CD4-positive, alpha-beta T cell treated with Interleukin-1 beta for 1 hour (primary cell): ENCODE measurements at regions not wholly inside any gene's neighbourhood (a gene's known extent, or its start where the extent isn't known, plus 50 kb on each side); places are given as distances from the start of the nearest gene placed in this dataset.
"Not testable (repeated sequence)": the region's sequence is repeated elsewhere in the genome, so short reads cannot be mapped to it uniquely, and the experiment has no call there.

Source experiments
- DNase-seq, 2 donors: peaks; one replicate each; pipeline ENCODE4 v3.0.0-alpha.2; 2020 to 2022

DNA sequence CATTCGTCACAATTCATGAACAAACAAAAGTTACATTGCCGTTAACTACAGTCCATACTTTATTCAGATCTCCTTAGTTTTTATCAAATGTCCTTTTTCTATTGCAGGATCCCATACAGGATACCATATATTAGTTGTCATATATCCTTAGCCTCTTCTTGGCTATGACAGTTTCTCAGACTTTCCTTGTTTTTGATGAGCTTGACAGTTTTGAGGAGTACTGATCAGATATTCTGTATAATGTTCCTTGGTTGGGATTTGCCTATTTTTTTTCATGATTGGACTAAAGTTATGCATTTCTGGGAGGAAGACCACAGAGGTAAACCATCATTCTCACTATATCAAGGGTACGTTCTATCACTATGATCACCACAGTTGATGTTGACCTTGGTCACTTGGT, 1627.4 kb upstream of the C9orf72 start:
- no peak for DNase-seq

DNA sequence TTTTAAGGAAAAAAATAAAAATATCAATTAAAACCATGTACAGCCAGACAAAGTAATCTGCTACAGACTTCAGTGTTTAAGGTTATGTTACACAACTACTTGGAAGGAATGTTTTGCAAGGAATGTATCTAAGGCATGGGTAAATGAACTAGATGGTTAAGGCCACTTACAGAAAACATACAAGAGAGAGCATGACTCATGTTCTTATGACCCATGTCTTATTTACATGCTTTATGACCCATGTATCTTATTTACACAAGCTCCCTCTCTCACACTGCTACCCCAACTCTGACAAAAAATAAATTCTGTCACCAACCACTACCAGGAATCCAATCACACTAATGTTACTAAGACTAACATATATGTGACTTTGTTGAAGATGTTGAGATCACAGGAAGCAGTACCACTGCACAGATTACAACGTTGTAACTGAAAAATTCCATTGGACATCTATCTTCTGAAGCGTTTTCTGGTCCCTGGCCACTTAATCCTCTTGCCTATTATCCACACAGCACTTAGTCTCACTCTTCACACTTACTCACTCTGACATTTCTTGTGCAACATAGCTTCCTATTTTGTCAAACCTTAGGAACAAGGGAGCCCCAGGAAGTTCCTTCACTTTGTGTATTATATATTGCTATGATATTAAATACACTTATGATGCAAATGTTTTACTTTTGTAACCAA, 1630.1 kb upstream of the C9orf72 start:
- no peak for DNase-seq

DNA sequence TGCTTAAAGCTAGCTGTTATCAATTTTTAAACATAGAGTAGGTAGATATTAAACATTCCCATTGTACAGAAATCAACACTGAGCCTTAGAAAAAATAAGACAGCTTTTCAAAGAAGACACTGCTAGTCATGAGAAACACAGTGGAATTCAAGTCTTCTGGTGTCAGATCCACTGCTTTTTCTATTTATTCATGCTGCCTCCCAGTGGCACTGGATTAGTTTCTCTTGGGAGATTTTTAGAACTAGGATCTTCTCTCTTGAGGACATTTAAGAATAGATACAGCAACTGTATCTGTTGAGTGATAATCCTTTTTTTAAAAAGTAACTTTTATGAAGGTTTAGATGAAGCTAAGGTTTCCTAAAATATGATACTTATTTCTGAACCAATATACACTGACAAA, 1635.4 kb upstream of the C9orf72 start:
- DNase-seq = no peak

DNA sequence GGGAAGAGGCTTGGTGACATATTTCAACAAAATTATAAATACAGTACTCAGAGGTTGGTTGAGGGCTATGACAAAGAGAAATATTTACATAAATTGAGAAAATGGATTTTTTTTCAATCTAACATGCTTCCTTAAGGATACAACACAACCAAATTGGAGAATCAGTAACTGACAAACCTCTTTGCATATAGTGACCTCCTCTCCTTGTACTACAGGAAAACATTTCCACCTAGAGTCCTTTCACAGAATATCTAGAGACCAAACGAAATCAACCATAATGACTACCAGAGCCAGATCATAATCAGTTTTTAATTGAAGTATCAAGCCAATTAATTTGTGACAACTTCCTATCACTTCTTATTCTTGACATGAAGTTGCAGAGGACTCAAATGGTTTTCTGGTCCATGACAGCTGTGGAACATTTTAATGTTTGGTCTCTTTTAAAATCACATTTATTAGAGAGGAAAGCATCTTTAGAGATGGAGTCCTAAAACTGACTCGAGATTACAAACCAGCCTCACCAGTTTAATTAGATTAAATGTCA, 1636.5 kb upstream of the C9orf72 start:
- DNase-seq = no peak

DNA sequence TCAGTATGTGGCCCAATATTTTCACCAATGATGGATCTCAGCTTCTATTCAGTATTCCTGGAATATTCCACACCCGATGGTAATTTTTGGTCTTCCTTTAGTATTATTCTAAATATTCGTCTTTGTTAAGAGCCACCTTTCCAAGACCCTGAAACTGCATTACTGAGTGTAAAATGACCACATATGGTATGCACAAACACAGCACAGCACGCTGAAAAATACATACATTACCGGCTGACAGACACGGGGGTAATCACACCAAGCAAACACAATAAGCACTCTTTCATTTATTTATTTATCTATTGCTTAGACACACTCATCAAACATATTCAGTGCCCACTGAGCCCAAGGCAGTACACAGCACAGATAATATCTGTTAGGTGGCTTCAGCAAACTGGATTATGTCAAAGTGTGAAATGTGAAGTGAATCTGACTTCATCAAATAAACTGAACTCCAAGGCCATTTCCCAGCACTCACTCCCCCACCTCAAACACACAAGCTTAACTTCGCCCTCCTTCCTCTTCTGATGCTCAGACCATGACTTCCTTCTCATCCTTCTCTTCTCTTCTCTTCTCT, 1637.8 kb upstream of the C9orf72 start:
- DNase-seq = no peak

DNA sequence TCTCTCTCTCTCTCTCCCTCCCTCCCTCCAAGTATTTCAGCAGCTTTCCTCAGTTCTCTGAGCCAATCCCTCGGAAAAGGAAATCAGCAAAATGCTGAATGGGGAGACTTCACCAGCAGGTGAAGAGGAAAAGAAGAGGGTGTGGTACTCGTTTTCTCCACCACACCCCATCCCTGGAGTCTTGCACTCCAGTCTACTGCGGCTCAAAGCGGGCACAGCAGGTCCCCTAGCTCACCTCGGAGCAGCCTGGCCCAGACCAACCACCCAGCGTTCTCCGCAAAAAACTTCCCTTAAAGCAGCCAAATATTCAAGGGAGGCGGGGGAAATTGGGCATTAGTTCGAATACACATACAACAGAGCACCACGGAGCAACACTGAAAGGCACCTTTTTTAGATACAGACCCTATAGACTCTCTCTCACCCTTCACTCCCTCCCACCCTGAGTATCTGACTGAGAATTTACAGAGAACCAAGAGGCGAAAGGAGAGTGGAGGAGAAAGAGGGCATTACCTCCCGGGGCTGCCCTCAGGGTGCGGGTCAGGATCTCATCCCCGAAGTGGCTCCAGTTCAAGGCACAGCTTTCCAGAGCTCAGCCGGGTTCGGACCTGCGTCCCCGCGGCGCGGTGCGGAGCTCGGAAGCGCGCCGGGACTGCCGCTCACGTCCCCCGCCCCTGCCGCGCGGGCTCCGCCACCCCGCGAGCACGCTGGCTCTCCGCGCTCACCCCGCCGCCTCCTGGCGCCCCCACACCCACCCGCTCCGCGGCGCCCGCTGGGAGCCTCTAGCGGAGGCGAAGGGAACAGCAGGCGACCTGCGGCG, 1638.5 kb upstream of the C9orf72 start:
- peak; percentile 12 to 17 for DNase-seq

DNA sequence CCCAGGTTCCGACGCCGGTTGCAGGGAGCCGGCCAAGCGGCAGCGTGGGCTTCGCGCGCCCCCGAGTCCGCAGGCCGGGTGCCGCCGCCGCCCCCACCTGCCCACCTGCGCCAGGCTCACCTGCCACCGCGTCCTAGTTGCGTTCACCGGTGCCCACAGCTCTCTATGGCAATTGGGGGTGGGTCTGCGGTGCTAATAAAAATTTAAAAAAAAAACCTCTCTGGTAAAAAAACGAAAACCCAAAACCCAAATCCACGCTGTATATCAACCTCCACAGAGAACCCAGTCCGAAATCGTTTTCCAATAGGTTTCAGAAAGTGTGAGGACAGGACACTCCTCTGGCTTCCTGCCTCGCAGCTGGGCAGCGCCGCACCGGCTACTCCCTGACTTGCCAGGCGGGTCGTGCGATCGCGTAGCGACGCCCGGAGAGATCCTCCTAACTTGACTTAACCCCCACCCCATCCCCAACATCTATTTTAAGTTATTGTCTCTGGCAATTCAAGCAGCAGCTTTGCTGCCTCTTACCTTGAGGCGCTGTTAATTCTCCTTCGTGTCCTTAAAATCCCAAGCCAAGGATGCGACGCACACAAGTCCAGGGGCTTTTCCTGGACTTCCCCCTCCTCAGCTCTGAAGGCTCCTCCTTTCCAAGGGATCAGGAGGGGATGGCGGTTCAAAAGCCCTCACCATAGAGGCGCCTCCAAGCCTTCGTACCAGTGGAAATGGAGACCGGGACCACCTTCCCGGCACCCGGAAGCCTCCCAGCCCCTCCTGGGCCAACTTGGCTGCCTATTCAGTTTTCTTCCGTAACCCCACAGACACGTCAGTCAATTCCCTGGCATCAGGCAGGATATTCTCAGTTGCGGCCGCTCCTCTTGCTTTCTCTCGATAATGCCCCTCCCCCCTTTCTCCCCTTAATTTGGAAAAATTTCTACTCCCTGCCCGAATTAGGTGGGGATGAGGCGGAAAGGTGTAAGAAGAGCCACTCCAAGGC, 1639.4 kb upstream of the C9orf72 start:
- DNase-seq = no peak

DNA sequence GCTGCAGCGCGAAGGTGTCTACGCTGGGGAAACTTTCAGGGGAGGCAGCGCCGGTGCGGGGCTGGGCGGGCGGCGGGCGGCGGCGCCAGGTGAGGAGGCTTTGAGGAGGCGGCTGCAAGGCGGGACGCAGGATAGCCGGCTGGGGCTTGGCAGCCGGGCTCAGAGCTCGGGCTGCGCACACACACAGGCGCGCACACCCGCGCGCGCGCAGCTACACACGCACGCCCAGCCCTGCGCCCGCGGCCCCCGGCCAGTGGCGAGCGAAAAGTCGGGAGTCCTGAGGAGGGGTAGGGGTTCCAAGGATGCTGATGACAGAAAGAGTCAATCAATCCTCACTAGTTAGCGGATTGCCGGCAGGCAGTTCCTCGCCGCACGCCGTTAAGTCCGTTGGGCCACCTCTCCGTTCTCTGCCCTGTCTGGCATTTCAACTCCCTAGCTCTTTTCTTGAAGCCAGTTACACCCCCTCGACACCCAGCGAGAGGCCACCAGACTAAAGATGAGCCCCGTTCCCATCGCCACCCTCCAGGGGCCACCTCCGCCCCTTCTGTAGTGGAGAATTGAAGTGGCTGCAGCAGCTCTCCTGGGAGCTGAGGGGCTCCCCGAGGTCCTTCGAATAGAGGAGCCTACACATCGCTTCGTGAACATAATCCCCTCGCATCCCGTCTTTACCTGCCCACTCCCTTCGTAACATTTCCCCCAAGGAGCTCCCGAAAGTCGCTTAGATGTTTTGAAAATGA, 1640.3 kb upstream of the C9orf72 start, which contains the start of gene LINGO2:
Gene LINGO2 (minus strand): TSS at position 185 of the 737 bp plus-strand sequence.
- DNase-seq = no peak

DNA sequence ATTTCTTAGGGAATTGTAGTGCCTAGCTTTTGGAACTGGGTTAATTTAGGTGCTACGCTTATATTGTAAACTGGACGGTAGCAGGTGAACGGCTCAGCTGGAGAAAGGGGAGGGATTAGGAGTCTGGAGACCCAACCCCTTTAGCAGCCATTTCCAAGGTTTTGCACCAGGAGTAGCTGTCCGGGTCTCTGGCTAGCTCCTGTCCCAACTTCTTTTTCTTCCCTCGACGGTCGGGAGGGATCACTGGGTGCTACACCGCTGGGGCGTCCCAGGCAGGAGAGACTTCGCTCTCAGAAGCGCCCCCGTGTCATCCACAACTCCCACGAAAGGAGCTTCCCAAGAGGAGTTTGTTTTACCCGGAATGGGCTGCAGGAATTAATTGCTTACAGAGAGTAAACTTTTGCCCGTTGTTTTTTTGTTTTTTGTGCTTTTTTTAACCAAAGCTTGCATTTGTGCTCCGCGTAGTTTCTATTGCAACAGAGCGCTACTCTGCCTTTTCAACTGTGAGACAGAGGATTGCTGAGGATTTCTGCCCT, 1640.9 kb upstream of the C9orf72 start:
- no peak for DNase-seq

DNA sequence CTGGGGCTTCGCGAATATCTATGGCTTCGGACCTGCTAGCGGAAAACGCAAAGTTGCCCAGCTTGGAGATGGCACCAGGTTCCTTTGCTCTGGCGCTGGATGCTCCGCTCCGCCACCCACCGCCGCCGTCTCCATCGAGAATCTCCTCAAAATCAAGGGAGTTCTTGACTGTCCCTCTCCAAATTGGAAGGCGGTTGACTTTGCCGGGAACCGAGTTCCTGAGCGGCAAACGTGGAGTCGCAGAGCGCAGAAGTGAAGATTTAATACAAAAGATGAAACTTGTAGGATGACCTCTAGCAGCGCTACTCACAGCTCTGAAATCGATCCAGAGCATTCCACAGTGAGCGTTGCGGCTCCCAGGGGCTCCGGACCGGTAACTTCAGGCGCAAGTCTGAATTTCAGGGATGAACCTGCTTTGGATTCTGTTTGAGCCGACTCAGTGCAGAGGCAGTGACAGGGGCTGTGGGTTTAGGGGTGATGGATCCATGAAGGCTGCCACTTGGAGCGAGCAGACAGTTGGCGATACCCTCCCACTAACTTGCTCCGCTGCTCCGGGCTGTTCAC, 1641.5 kb upstream of the C9orf72 start:
- DNase-seq = no peak

DNA sequence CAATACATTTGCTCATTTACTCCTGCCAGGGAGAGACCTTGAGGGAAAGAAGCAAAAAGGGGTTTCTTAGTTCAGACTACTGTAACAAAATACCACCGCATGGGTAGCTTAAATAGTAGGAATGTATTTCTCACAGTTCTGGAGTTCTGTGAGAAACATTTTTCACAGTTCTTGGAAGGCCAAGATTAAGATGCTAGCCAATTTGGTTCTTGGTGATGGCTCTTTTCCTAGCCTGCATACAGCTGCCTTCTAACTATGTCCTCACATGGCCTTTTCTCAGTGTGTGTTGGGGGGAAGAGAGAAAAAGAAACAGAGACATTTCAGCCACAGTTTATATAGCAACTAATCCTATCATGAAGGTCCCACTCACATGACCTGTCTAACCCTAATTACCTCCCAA, 1644.7 kb upstream of the C9orf72 start:
- no peak for DNase-seq

DNA sequence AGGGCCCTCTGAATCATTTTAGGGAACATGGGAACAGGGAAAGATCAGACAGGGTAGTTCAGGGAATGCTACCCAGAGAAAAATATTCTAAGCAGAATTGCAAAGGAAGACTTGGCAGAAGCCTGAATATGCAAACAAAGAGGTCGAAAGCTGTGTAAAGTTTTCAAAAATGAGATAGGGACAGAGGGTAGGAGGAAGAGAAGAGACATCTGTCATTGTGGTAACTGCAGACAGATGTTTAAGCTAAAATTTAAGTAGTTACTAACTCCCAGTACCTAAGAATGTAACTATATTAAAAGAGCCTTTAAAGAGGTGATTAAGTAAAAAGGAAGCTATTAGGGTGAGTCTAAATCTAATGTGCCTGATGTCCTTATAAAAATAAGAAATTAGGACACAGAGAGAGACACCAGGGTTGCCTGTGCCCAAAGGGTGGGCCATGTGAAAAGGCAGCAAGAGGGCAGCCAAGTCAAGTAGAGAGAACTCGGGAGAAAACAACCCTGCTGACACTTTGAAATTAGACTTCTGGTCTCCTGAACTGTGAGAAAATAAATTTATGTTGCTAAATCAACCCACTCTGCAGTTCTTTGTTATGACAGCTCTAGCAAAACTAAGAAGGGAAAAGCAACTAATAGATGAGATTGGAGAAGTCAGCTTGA, 1647.4 kb upstream of the C9orf72 start:
- DNase-seq = no peak

DNA sequence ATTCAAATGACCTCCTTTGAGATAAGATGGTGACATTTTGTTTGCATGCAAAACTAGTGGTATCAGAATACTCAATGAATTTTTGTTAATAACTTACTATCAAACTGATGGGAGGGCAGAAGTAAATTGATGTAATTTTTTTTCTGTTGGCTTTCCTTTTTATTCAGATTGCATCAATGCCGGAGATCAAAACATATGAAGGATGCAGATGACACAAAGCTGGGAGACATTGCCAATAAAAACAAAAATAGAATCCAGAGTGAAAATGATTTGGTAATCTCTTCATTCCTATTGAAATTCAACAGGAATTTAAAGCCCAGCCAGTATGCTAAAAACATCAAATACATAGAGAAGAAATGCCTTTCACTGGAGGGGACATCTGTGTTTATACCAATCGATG, 1655.3 kb upstream of the C9orf72 start:
- no peak for DNase-seq

DNA sequence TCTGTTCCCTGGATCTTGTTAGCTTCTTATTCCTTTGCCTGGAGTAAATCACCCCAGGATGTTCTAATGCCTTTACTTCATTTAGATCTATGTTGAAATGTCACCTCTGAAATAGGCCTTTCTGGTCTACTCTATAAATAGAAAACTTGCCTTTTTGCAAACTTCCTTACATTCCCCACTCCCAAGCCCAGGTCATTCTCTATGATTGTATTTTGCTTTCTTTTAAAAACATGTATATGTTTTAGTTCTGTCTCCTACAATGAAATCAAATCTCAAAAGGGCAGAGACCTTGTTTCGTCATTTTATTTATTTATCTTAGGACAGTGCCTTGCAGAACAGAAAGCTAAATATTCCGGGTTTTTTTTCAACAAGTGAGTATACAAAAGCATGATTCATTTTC, 1657.7 kb upstream of the C9orf72 start:
- DNase-seq = no peak

DNA sequence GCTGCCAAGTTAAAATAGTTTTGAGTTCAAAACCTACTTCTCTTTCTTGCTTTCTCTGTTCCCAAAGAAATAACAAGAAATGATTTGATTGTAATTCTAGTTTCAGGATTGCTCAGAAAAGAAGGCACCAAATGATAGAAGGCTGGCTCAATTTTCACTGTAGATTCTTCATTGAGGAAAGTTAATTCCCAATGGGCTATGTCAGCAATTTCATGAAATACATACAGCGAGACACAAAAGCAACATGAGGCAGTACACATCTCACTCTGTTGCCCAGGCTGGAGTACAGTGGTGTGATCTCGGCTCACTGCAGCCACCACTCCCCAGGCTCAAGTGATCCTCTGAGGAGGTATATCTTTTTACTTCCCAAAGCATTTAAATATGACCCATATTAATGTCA, 1659.9 kb upstream of the C9orf72 start:
- no peak for DNase-seq

DNA sequence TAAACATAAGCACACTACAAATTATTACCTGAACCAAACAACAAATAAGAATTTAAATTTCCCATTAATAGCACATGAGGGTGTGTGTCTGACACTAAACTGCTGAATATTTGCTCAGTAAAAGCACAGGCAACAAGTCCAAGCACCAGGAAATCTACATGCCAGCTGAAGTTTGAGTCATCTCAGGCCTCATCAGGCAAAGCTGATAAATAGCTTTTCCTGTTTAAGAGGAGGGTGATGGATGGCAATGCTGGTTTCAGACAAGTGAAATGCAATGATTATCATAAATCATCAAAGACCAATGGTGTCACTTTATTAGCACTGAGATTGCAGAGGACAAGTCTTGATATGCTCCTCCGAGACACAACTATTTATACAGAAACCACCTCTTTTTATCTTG, 1668.0 kb upstream of the C9orf72 start:
- DNase-seq = no peak

DNA sequence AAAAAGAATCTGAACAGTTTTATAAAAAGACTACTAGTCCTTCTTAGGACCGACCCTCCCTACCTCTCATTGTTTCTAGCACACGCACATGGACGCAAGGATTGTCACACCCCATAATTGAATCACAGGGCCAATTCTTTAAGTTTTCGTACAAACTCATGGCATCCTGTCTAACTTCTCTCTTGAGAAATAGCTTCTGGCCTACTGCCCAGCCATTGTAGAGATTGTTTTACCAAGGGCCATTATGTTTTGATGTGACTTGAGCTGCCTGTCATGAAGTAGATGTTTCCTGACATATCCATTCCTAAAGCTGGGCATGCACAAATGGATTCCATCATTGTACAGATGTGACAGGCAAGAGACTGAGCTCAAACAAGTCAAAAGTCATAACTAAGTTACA, 1672.1 kb upstream of the C9orf72 start:
- DNase-seq = no peak

DNA sequence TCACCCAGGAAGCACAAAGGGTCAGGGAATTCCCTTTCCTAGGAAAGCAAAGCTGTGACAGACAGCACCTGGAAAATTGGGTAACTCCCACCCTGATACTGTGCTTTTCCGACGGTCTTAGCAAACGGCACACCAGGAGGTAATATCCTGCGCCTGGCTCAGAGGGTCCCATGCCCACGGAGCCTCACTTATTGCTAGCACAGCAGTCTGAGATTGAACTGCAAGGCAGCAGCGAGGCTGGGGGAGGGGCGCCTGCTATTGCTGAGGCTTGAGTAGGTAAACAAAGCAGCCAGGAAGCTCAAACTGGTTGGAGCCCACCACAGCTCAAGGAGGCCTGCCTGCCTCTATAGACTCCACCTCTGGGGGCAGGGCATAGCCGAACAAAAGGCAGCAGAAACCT, 1697.1 kb upstream of the C9orf72 start:
- DNase-seq = not testable (repeated sequence)

DNA sequence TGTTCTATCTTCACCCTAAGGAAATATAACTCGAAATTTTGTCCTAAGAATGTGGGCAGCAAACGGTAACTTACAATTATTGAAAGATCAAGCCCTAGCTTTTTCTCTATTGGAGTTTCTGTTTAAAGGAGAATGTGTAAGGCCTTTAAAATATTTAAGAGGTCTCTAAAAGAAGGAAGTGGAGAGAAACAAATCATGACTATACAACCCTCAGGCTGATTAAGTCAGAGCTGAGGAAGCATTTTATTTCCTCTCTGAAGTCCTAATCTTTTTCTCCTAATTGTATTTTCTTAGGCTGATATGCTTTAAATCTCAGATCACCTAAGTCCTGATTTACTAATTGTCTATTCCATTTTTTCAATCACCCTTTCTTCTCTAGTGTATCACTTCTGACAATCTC, 1708.8 kb upstream of the C9orf72 start:
- DNase-seq = no peak

DNA sequence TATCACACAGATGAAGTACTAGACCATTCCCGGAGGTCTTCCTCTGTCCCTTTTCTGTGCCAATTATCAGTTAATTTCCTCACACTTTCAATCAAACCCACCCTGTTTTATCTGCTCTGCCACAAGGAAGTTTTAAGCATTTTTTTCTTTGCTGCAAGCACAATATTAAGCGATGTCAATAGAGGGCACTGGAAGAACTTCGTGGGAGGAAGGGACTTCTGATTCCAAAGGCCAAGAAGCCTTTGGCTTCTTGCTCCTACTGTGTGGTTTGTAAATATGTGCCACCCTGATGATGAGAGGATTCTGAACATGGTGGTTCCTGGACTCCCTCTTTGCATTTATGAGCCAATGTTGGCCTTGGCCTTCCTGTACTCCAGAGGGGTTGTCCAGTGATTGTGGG, 1712.5 kb upstream of the C9orf72 start:
- no peak for DNase-seq

DNA sequence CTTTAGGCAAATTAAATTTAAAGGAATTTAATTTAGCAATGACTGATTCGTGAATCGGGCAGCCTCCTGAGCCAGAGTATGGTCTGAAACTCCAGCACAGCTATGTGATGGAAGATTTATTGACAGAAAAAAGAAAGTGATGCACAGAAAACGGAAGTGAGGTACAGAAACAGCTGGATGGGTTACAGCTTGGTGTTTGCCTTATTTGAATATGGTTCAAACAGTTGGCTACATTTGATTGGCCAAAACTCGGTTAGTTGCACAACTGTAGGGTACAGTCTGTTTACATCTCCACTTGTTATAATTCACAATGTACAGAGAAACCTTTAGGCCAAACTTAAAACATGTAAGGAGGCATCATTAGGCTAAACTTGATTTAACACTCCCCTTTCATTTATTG, 1716.1 kb upstream of the C9orf72 start:
- no peak for DNase-seq
